ENCODE measurements at regions not wholly inside any gene's neighbourhood (a gene's known extent, or its start where the extent isn't known, plus 50 kb on each side); places are given as distances from the start of the nearest gene placed in this dataset.

DNA sequence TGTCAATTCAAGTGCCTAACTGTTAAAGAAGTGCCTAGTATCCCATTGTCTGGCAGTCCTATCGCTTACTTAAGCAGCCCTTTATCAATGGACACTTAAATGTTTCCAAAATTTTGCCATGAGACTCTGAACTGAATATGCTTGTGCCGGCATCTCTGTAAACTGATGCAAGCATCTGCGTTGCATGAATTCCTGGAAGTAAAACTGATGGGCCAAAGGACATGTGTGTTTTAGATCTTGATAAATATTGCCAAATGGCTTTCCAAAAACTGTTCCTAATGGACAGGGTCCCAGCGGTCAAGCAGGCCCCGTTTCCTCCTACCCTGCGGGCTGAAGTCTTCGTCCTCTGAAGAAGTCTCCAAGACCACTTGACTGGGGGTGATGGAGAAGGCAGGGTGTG lies 121.3 kb upstream of the ZNF516 start:
- TF ChIP-seq EZH2 (IDR thresholded peaks at IDR 0.05; ENCODE audit: borderline replicate concordance, low read depth, low read length, severe bottlenecking), result no peak
- TF ChIP-seq, protein P1, sequence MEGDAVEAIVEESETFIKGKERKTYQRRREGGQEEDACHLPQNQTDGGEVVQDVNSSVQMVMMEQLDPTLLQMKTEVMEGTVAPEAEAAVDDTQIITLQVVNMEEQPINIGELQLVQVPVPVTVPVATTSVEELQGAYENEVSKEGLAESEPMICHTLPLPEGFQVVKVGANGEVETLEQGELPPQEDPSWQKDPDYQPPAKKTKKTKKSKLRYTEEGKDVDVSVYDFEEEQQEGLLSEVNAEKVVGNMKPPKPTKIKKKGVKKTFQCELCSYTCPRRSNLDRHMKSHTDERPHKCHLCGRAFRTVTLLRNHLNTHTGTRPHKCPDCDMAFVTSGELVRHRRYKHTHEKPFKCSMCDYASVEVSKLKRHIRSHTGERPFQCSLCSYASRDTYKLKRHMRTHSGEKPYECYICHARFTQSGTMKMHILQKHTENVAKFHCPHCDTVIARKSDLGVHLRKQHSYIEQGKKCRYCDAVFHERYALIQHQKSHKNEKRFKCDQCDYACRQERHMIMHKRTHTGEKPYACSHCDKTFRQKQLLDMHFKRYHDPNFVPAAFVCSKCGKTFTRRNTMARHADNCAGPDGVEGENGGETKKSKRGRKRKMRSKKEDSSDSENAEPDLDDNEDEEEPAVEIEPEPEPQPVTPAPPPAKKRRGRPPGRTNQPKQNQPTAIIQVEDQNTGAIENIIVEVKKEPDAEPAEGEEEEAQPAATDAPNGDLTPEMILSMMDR (IDR thresholded peaks at IDR 0.05; ENCODE audit: borderline replicate concordance, extremely low read depth, low read length, poor library complexity, severe bottlenecking), result no peak

All from DND-41 (cell line).